DND-41 (cell line): ENCODE measurements at regions not wholly inside any gene's neighbourhood (a gene's known extent, or its start where the extent isn't known, plus 50 kb on each side); places are given as distances from the start of the nearest gene placed in this dataset.

Experiments
- CTCF ChIP-seq: IDR thresholded peaks from 2 replicates; pipeline ENCODE4 v1.5.1; 2012; ENCODE audit warnings: borderline replicate concordance, low read length, moderate library complexity, mild to moderate bottlenecking; ENCODE audit not compliant: poor library complexity, severe bottlenecking; ENCODE audit errors: extremely low read depth
- EZH2 ChIP-seq: IDR thresholded peaks from 3 replicates; pipeline ENCODE4 v1.6.1; 2012; ENCODE audit warnings: borderline replicate concordance, low read depth, mild to moderate bottlenecking, moderate library complexity, low read length, inconsistent platforms; ENCODE audit not compliant: severe bottlenecking

DNA sequence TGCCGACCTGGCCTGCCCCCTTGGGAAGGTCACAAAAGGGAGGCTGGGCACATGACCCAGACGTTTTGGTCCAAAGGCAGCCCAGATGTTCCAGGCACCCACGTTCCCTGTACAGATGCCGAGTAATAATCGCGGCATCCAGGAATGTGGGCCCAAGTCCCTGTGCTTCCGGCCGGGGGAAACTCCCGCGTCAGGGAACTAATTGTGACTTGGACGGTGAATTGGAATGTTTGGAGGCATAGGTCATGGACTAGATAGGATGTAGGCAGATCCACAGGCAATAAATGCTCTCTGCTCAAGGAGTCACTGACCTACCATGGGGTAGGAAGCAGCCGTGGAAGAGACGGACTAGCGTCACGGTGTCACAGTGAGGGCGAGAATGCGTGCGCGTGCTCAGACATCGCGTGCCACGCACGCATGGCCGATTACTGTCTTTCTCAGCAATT lies 178.4 kb downstream of the DUSP10 start:
- TF ChIP-seq CTCF (no peak), EZH2 (no peak)
